Thymus (tissue), 11 donors: ENCODE measurements at regions not wholly inside any gene's neighbourhood (a gene's known extent, or its start where the extent isn't known, plus 50 kb on each side); places are given as distances from the start of the nearest gene placed in this dataset.

ENCODE experiments used
- DNase-seq, 9 donors: peaks; one replicate each; pipeline ENCODE4 v3.0.0-alpha.2; 2013; ENCODE audit warnings: low spot score in 9 of 9, low read depth in 6 of 9, missing footprints in 1 of 9
- H3K27ac ChIP-seq, 2 donors: one replicate each; pipeline ENCODE4 v1.5.1; 2013; ENCODE audit warnings: control low read depth in 1 of 2, low read depth in 1 of 2, low read length in 1 of 2, mild to moderate bottlenecking in 1 of 2, moderate library complexity in 1 of 2
- H3K27me3 ChIP-seq, 2 donors: one replicate each; pipeline ENCODE4 v1.5.1; 2013; ENCODE audit warnings: low read length in 1 of 2; ENCODE audit not compliant: control insufficient read depth in 2 of 2, insufficient read depth in 1 of 2
- H3K36me3 ChIP-seq, 2 donors: one replicate each; pipeline ENCODE4 v1.5.1; 2013; ENCODE audit warnings: low read length in 1 of 2, mild to moderate bottlenecking in 1 of 2, moderate library complexity in 1 of 2; ENCODE audit not compliant: control insufficient read depth in 2 of 2, insufficient read depth in 2 of 2
- H3K4me1 ChIP-seq, 2 donors: one replicate each; pipeline ENCODE4 v1.5.1; 2013; ENCODE audit warnings: low read length in 2 of 2; ENCODE audit not compliant: control insufficient read depth in 2 of 2, insufficient read depth in 2 of 2
- H3K4me3 ChIP-seq, 2 donors: one replicate each; pipeline ENCODE4 v1.5.1; 2013; ENCODE audit warnings: low read length in 2 of 2, control low read depth in 1 of 2, mild to moderate bottlenecking in 1 of 2
- H3K9me3 ChIP-seq, 2 donors: one replicate each; pipeline ENCODE4 v1.5.1; 2013; ENCODE audit warnings: low read length in 1 of 2, mild to moderate bottlenecking in 1 of 2; ENCODE audit not compliant: control insufficient read depth in 2 of 2, insufficient read depth in 1 of 2
- WGBS: extraction: QIAGEN DNeasy Blood & Tissue Kit; methylation state at CpG from one replicate; pipeline ENCODE4 v1.1.7; 2013; 5-methylcytosine and 5-hydroxymethylcytosine counted together
- donor health status: healthy.

DNA sequence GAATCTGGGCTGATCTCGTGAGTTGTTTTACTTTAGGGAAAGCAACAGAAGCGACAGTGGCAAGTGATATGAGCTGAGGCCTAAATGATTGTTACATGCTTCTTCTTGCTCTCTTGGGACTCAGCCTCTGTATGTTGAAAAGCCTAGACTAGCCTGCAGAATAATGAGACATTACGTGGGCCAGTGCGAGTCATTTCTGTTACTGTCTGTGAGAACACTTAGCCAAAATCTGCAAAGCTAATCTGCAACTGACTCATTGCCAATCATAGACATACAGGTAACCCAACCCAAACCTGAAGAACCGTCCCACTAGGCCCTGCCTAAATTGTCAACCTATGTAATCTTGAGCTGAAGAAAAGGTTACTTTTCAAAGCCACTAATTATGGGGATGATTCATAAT is 77.4 kb upstream of the F13A1 start:
- Histone ChIP-seq H3K36me3 (no peaks in the 10 kb centered on the region), H3K4me1 (no peaks in the 10 kb centered on the region)
- 92% methylated on average over 5 of the region's 5 CpGs for WGBS

GRCh38 chr6:6399568-6399967 is 79.1 kb upstream of the F13A1 start:
- no peaks in the 10 kb centered on the region for H3K27me3 ChIP-seq
- no peaks in the 10 kb centered on the region for H3K36me3 ChIP-seq
- no peaks in the 10 kb centered on the region for H3K9me3 ChIP-seq
- no peak for DNase-seq
- no peaks in the 10 kb centered on the region for H3K4me1 ChIP-seq
- no peak overlapping the region for H3K4me3 ChIP-seq
- 79% methylated on average over 2 of the region's 2 CpGs for WGBS
- H3K27ac ChIP-seq: no peak overlapping the region

More for the DNA sequence above, 77.4 kb upstream of the F13A1 start:
- no peak overlapping the region for H3K27ac ChIP-seq
- H3K27me3 ChIP-seq: peaks cover 0 to 2% of the 10 kb centered on the region in 2 donors
- no peak overlapping the region for H3K4me3 ChIP-seq
- no peak for DNase-seq
- H3K9me3 ChIP-seq: no peaks in the 10 kb centered on the region

GRCh38 chr6:6401401-6401800 is 80.9 kb upstream of the F13A1 start:
- no peaks in the 10 kb centered on the region for H3K9me3 ChIP-seq
- no peak for DNase-seq
- H3K27ac ChIP-seq: no peak overlapping the region
- H3K4me3 ChIP-seq: no peak overlapping the region
- no peaks in the 10 kb centered on the region for H3K27me3 ChIP-seq
- H3K36me3 ChIP-seq: no peaks in the 10 kb centered on the region
- WGBS: 98% methylated on average over 1 of the region's 1 CpG
- H3K4me1 ChIP-seq: no peaks in the 10 kb centered on the region

DNA sequence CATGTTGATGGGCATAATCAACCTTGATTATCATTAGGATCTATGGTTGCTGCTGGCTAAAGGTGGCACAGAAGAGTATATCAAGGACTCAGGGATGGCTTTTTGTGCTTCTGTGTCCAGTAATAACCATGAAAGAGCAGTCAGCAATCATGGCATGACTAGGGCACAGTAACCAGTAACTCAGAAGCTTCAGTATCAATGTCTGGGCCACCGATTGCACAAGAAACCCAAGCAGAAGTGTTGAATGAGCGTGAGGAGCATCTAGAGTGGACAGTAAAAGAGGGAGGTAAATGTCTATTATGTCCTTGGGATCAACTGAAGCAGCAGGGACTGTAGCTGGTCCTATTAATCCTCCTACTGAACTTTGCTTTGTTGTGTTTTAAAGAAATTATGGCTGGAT is 81.5 kb upstream of the F13A1 start:
- H3K27ac ChIP-seq: no peak overlapping the region
- H3K36me3 ChIP-seq: no peaks in the 10 kb centered on the region
- WGBS: 95% methylated on average over 2 of the region's 2 CpGs
- H3K9me3 ChIP-seq: no peaks in the 10 kb centered on the region
- H3K4me1 ChIP-seq: no peaks in the 10 kb centered on the region
- DNase-seq: no peak
- H3K4me3 ChIP-seq: no peak overlapping the region
- no peaks in the 10 kb centered on the region for H3K27me3 ChIP-seq

GRCh38 chr6:6402591-6402990 is 82.1 kb upstream of the F13A1 start:
- no peaks in the 10 kb centered on the region for H3K36me3 ChIP-seq
- 92% methylated on average over 6 of the region's 6 CpGs for WGBS
- H3K4me1 ChIP-seq: no peaks in the 10 kb centered on the region
- no peaks in the 10 kb centered on the region for H3K27me3 ChIP-seq
- H3K27ac ChIP-seq: no peak overlapping the region
- no peak overlapping the region for H3K4me3 ChIP-seq
- H3K9me3 ChIP-seq: no peaks in the 10 kb centered on the region
- no peak for DNase-seq

- H3K36me3 ChIP-seq: no peaks in the 10 kb centered on the region
- H3K4me3 ChIP-seq: no peak overlapping the region
- H3K27me3 ChIP-seq: no peaks in the 10 kb centered on the region
- H3K9me3 ChIP-seq: no peaks in the 10 kb centered on the region
- H3K27ac ChIP-seq: no peak overlapping the region
- no peak for DNase-seq
- 55% methylated on average over 2 of the region's 2 CpGs for WGBS
- no peaks in the 10 kb centered on the region for H3K4me1 ChIP-seq
Measured at GRCh38 chr6:6405031-6405430, 84.6 kb upstream of the F13A1 start.

DNA sequence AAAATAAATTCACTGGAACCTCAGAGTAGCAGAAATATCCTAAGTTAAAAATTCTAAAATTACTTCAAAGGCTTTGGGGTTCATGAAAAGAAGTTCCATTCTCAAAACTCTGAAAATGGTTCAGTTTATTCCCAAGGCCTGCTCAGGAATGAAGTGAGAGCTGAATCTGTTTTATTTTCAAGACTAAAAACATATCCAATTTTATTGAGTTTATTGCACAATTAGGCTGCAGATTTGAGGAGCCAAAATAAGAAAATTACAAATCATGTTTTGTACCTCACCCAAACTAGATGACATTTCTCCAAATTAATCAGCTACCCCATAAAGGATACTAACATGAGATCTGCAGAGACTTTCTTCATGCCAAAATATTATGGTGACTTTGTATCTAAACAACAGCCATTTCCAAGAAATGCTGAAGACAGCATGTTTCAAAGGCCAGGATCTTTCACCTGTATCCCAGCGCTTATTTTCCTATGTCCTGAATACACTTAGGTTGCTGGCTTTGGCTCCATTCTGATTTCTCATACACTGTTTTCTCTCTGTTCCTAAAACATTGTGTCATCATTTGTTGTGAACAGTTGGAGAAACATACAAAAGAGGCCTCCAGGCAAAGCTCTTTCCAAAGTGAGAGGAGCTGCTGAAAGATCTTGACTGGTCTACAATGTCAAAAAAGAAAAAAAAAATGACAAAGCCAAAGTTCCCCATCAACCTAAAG is 85.7 kb upstream of the F13A1 start:
- 95% methylated on average over 1 of the region's 1 CpG for WGBS
- Histone ChIP-seq H3K4me1 (no peaks in the 10 kb centered on the region), H3K27me3 (no peaks in the 10 kb centered on the region), H3K9me3 (no peaks in the 10 kb centered on the region), H3K4me3 (no peak overlapping the region), H3K36me3 (no peaks in the 10 kb centered on the region), H3K27ac (no peak overlapping the region)
- DNase-seq: no peak

DNA sequence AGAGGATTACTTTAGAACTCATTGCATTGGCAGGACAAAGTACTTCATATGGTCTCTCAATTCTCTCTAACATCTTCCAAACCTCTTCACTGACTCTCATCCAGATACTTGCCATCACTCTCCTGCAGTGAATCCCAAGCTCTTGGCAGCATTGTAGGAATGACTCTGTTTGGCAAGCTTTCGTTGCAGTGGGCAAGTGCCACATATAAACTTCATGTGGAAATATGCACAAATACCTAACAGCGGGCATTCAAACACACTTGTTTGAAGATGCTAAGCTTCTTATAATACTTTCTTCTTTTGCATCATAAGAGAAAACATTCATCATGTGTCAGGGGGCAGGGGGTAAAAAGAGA is 86.2 kb upstream of the F13A1 start:
- Histone ChIP-seq H3K27ac (peak overlapping the region in 1 of 2 donors; percentile 70), H3K4me1 (no peaks in the 10 kb centered on the region)

DNA sequence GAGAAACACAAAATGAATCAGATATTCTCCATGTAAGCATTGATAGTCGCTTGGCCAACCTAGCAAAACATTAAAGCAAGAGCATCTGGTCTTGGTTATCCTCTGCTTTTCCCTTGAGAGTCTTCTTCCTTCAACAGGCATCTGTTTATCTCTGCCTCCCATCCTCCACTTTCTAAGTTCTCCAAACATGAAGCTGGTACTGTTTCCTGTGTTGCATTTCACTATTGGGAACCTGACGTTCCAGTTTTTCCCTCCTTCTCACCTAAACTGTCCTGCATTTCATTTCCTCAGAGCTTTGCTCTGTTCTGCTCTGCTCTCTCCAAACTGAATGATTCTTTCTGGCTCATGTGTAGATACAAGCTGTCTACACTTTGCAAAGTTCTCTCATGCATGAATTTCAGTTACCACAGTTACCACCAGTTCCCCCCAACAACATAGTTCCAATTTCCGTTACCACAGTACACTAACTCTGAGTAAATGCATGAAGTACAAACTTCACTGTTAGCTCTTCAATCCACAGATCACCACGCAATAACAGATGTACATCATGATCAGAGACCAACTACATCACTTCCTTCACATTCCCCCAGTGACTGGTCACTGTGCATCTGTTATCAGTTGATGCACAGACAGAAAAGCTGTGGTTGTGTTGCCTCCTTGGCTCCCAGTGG is 86.7 kb upstream of the F13A1 start:
- no peak overlapping the region for H3K4me3 ChIP-seq
- no peaks in the 10 kb centered on the region for H3K27me3 ChIP-seq
- DNase-seq: peak in 5 of 9 donors; percentile 14 to 53 (median 21)
- H3K9me3 ChIP-seq: no peaks in the 10 kb centered on the region
- peak overlapping the region in 1 of 2 donors; percentile 70 for H3K27ac ChIP-seq
- no peaks in the 10 kb centered on the region for H3K36me3 ChIP-seq
- no peaks in the 10 kb centered on the region for H3K4me1 ChIP-seq
- WGBS: 71% methylated on average over 4 of the region's 4 CpGs

More for the DNA sequence above, 86.2 kb upstream of the F13A1 start:
- DNase-seq: no peak
- H3K4me3 ChIP-seq: no peak overlapping the region
- H3K27me3 ChIP-seq: no peaks in the 10 kb centered on the region
- 49% methylated on average over 2 of the region's 2 CpGs for WGBS
- H3K36me3 ChIP-seq: no peaks in the 10 kb centered on the region
- no peaks in the 10 kb centered on the region for H3K9me3 ChIP-seq
